ENCODE measurements at regions not wholly inside any gene's neighbourhood (a gene's known extent, or its start where the extent isn't known, plus 50 kb on each side); places are given as distances from the start of the nearest gene placed in this dataset.
"Not testable (repeated sequence)": the region's sequence is repeated elsewhere in the genome, so short reads cannot be mapped to it uniquely, and the experiment has no call there.

DNA sequence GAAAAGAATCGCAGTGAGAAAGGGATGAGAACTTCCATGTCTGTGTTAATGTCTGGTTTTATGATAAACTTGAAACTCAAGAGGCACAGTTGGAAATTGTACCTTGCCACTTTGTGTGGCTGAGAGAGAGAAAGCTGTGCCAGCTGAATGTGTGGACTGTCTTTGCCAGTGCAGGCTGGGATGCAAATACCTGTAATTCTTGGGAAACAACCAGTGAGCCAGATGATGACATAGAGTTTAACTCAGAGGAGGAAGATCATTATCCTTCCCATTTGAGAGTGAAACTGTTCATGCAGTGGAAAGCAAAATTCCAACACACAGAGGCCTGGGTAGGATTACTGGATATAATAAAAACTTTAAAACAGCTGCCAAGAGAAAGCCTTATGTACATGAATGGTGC, 141.5 kb upstream of the NPAP1 start:
- TF ChIP-seq, protein P1, sequence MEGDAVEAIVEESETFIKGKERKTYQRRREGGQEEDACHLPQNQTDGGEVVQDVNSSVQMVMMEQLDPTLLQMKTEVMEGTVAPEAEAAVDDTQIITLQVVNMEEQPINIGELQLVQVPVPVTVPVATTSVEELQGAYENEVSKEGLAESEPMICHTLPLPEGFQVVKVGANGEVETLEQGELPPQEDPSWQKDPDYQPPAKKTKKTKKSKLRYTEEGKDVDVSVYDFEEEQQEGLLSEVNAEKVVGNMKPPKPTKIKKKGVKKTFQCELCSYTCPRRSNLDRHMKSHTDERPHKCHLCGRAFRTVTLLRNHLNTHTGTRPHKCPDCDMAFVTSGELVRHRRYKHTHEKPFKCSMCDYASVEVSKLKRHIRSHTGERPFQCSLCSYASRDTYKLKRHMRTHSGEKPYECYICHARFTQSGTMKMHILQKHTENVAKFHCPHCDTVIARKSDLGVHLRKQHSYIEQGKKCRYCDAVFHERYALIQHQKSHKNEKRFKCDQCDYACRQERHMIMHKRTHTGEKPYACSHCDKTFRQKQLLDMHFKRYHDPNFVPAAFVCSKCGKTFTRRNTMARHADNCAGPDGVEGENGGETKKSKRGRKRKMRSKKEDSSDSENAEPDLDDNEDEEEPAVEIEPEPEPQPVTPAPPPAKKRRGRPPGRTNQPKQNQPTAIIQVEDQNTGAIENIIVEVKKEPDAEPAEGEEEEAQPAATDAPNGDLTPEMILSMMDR (conservative IDR thresholded peaks at IDR 0.05; ENCODE audit: low read depth, low read length) = not testable (repeated sequence)
- not testable (repeated sequence) for TF ChIP-seq EZH2 (IDR thresholded peaks at IDR 0.05; ENCODE audit: low read length, unreplicated experiment)
